Ishikawa (cell line): ENCODE measurements at regions not wholly inside any gene's neighbourhood (a gene's known extent, or its start where the extent isn't known, plus 50 kb on each side); places are given as distances from the start of the nearest gene placed in this dataset.

ENCODE experiments used
- CEBPB ChIP-seq: IDR thresholded peaks from 2 replicates; pipeline ENCODE4 v1.6.1; 2012
- NFIC ChIP-seq: IDR thresholded peaks from 2 replicates; pipeline ENCODE4 v1.6.1; 2012
- RAD21 ChIP-seq: IDR thresholded peaks from 2 replicates; pipeline ENCODE4 v1.6.1; 2012; ENCODE audit warnings: low read depth
- TAF1 ChIP-seq: IDR thresholded peaks from 2 replicates; pipeline ENCODE4 v1.6.1; 2012; ENCODE audit warnings: low read depth, mild to moderate bottlenecking
- TCF12 ChIP-seq: IDR thresholded peaks from 2 replicates; pipeline ENCODE4 v1.6.1; 2012; ENCODE audit warnings: low read depth
- TEAD4 ChIP-seq: IDR thresholded peaks from 2 replicates; pipeline ENCODE4 v1.6.1; 2012
- TF ChIP-seq, protein P1 (sequence below): IDR thresholded peaks from 2 replicates; pipeline ENCODE4 v1.6.1; 2012
- TF ChIP-seq, protein P2 (sequence below): IDR thresholded peaks from 2 replicates; pipeline ENCODE4 v1.6.1; 2012

- TF ChIP-seq, protein P1, sequence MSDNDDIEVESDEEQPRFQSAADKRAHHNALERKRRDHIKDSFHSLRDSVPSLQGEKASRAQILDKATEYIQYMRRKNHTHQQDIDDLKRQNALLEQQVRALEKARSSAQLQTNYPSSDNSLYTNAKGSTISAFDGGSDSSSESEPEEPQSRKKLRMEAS = no peak
- no peak for TF ChIP-seq TCF12
- TF ChIP-seq TEAD4 = no peak
- TF ChIP-seq, protein P2, sequence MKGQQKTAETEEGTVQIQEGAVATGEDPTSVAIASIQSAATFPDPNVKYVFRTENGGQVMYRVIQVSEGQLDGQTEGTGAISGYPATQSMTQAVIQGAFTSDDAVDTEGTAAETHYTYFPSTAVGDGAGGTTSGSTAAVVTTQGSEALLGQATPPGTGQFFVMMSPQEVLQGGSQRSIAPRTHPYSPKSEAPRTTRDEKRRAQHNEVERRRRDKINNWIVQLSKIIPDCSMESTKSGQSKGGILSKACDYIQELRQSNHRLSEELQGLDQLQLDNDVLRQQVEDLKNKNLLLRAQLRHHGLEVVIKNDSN = no peak
- no peak for TF ChIP-seq NFIC
- TF ChIP-seq RAD21 = no peak
- no peak for TF ChIP-seq CEBPB
- no peak for TF ChIP-seq TAF1
Observed at GRCh38 chr1:78814176-78814575, 164.5 kb downstream of the IFI44 start.
